ENCODE measurements at regions not wholly inside any gene's neighbourhood (a gene's known extent, or its start where the extent isn't known, plus 50 kb on each side); places are given as distances from the start of the nearest gene placed in this dataset.
"Not testable (repeated sequence)": the region's sequence is repeated elsewhere in the genome, so short reads cannot be mapped to it uniquely, and the experiment has no call there.

GRCh38 chr7:9204571-9204970, 771.2 kb downstream of the NXPH1 start:
- no peak for DNase-seq (ENCODE audit: low read depth, low spot score)

DNA sequence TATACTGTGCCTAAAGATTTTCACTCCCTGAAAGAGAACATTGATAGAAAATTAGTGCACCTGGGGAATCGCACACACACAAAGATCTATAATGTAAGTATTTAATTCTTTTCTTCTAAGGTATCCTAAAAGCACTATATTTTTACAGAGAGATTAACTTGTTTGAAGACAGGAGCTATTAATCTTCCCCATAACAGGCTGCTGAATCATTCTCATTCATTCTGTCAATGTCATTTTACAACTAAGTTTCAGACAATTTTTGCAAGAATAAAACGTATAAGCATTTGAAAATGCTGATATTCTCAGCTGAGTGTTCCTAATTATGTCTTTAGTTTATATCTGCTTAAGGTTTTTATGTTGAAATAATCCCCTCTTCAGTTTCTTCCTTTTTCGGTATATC, 776.7 kb downstream of the NXPH1 start:
- DNase-seq (ENCODE audit: low read depth, low spot score): no peak

DNA sequence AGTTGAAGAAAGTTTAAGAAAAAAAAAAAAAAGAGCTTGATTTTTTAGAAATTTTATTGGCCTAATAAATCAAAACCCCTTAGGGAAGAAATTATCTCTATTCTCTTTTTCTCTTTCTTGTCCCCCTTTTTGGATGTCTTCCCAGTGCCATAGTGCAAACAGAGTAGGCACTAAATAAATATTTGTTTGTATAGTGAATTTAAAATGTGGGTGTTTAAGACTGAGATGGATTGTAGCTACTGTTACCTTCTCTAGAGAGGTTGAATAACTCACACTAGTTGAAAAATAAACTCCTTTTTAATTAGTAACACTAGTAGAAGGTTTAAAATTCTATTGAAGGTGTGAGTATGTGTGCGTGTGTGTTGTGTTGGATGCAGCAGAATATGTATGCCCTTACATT, 783.8 kb downstream of the NXPH1 start:
- DNase-seq (ENCODE audit: low read depth, low spot score): no peak

- no peak for DNase-seq (ENCODE audit: low read depth, low spot score)
Measured at GRCh38 chr7:9226500-9226899, 793.1 kb downstream of the NXPH1 start.

GRCh38 chr7:9231630-9232121, 798.3 kb downstream of the NXPH1 start:
- DNase-seq (ENCODE audit: low read depth, low spot score): no peak

GRCh38 chr7:9240001-9240400, 806.6 kb downstream of the NXPH1 start:
- DNase-seq (ENCODE audit: low read depth, low spot score): no peak

GRCh38 chr7:9241826-9242225, 808.4 kb downstream of the NXPH1 start:
- DNase-seq (ENCODE audit: low read depth, low spot score): no peak

DNA sequence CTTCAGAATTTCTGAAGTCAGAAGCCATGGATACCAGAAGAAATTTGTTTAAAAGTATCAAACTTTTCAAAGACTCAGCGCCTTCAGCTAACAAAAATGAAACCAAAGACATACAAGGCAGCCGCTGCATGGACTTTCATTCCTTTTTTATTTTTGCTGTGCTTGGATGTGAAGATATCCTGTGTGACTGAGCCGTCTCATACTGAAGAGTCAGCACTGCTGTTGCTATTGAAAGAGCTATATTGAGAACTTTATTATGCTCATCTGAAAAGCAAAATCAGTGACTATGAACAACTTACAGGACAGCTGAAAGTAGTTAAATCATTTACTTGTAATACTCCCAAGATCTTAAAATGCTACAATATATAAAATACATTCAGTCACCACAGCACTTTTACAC, 809.2 kb downstream of the NXPH1 start:
- DNase-seq (ENCODE audit: low read depth, low spot score): no peak

DNA sequence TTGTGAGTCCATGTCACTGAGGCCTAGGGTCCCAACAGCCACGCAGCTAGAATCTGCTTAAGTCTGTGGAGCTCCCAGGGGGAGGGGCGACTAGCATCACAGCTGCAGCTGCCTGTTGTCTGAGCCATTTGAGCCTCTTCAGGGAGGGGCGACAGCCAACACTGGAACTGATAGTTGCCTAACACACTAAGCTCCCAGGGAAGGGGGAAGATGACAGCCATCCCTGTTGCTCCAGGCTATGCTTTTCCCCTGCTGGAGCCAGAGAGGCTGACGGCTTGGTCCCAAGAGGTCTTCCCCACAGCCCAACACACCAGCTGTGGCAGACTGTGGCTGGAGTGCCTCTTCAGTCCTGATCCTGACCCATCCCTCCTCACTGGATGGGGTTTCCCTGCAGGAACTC, 817.5 kb downstream of the NXPH1 start:
- DNase-seq (ENCODE audit: low read depth, low spot score): no peak

DNA sequence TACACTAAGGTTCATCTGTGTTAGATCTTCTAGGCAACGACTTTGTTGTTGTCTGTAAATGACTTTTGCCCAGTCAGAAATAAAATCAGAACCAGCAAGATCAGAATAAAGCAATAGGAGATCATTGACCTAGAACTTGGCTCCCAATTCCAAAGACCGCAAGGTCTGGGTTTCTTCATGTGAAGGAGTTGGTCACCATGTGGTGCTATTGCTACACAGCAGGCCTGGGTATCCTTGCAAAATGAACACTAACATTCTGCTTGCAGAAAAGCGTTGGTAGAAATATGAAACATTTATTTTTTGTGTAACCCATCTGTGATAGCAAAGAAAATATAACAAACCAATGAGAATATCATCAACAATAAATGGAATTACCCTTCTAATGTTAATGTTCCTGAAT, 831.0 kb downstream of the NXPH1 start:
- DNase-seq (ENCODE audit: low read depth, low spot score): no peak

DNA sequence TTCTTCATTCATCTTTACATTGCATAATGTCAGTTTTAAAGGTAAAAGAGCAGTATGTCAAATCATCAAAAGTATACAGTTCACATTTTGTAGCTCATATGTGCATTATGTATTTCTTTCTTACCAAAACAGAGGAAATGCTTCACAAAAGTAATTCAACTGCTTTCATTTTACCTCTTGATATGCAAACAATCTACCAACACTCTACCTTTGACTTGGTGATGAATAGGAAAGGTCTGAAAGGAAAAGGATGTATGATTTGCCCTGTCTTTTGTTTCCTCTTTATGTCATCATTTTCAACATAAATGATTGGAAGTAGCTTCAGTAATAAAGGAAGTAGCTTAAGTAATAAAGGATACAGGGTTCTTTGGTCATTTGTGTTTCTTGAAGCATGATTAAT, 846.7 kb downstream of the NXPH1 start:
- DNase-seq (ENCODE audit: low read depth, low spot score): no peak

- DNase-seq (ENCODE audit: low read depth, low spot score): no peak
Measured at GRCh38 chr7:9283246-9283645, 849.8 kb downstream of the NXPH1 start.

DNA sequence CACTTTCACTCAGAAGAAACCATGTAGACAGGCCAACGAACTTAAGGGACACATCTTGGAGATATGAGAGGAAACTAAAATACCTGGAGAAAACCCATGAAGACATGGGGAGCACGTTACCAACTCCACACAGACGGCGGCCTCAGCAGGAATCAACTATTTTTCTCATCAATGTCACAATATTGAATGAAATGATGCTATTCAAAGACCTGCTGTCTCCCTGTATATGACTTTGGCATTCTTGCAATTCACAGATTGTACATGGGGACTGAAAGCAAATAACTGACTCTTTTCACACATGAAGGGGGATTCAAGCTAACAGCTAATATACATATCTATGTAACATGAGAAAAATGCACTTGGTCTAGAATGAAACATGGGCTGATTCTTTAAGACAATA, 869.0 kb downstream of the NXPH1 start:
- DNase-seq (ENCODE audit: low read depth, low spot score): no peak

DNA sequence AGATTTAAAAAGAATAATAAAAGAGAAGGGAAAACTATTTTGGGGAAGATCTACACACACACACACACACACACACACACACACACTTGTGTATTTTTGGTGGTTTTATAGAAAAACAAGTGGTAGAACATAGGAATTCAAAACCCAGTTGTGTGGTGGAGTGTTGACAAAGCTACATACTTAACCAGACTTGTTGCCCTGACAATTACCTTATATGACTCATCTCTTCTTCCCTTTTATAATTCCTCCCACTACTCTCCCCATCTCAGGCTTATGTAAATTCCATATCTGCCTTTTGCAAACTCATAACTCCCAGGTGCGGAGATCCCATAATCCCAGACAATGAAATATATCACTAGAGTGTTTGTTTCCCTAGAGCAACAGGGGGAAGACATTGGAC, 873.7 kb downstream of the NXPH1 start:
- DNase-seq (ENCODE audit: low read depth, low spot score): no peak

GRCh38 chr7:9324513-9324912, 891.1 kb downstream of the NXPH1 start:
- DNase-seq (ENCODE audit: low read depth, low spot score): no peak

- DNase-seq (ENCODE audit: low read depth, low spot score): no peak
Measured at GRCh38 chr7:9328296-9328695, 894.9 kb downstream of the NXPH1 start.

- DNase-seq (ENCODE audit: low read depth, low spot score): no peak
Measured at GRCh38 chr7:9349625-9350024, 916.2 kb downstream of the NXPH1 start.

GRCh38 chr7:9391221-9391620, 957.8 kb downstream of the NXPH1 start:
- no peak for DNase-seq (ENCODE audit: low read depth, low spot score)

DNA sequence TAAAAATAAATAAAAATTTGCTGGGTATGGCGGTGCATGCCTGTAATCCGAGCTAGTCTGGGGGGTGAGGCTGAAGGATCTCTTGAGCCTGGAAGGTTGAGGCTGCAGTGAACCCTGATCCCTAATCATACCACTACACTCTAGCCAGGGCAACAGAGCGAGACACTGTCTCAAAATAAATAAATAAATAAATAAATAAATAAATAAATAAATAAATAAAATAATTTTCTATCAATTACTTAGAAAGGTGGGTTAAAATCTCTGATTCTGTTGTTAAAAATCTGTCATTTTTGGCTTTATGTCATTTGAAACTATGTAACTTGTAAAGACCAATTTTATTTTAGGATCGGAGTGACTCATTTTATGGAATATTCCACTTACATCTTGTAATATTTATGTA, 958.6 kb downstream of the NXPH1 start:
- DNase-seq (ENCODE audit: low read depth, low spot score): no peak

- DNase-seq (ENCODE audit: low read depth, low spot score): not testable (repeated sequence)
Measured at GRCh38 chr7:9404386-9404785, 971.0 kb downstream of the NXPH1 start.

- no peak for DNase-seq (ENCODE audit: low read depth, low spot score)
Measured at GRCh38 chr7:9407816-9408215, 974.4 kb downstream of the NXPH1 start.

- DNase-seq (ENCODE audit: low read depth, low spot score): no peak
Measured at GRCh38 chr7:9453521-9453920, 1020.1 kb downstream of the NXPH1 start.

- DNase-seq (ENCODE audit: low read depth, low spot score): no peak
Measured at GRCh38 chr7:9488555-9488954, 1055.1 kb downstream of the NXPH1 start.

DNA sequence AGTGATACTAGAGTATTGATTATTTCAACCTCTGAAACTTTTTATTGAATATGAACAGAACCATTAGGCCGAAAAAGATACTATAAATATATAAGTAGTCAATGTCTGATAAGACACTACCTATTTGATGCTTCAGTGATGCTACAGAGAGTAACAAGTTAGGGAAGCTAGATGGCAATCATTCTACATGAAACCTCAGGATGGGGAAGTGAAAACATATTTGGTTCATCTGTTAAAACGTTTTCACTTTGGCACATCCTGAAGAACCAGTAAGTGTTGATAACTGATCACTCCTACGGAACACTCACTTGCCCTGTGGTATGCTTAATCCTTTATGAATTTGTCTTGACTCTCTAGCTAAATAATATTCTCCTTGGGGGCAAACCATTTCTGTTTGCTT, 1064.9 kb downstream of the NXPH1 start:
- DNase-seq (ENCODE audit: low read depth, low spot score): no peak

- no peak for DNase-seq (ENCODE audit: low read depth, low spot score)
Measured at GRCh38 chr7:9502269-9502668, 1068.9 kb downstream of the NXPH1 start.

Data from iPS DF 19.7 (cell line).